ENCODE measurements at regions not wholly inside any gene's neighbourhood (a gene's known extent, or its start where the extent isn't known, plus 50 kb on each side); places are given as distances from the start of the nearest gene placed in this dataset.
A peak's percentile ranks its signal among the peaks of the same experiment; 100 is the strongest.

DNA sequence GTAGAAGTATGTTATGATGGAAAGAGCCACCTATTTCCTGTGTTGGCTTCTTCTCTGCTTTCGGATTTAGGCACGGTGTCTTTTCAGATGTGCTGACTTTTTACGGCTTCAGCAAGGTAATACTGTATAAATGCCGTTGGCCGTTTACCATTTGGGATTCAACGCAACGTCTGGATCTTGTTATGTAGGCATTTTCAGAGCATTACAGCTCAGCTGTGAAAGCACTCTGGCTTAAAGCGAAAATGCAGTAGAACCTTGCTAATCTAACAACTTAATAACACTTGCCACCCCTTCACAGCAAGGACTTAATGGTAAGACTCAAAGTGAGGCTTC lies 229.9 kb downstream of the EFCAB11 start:
- no peak for TF ChIP-seq CTCF (IDR thresholded peaks at IDR 0.05)
- Histone ChIP-seq H3K9me3 (no peaks in the 10 kb centered on the region), H3K27ac (no peak overlapping the region), H3K4me1 (peaks cover 0 to 22% (median 7%) of the 10 kb centered on the region in 4 donors), H3K36me3 (no peaks in the 10 kb centered on the region), H3K27me3 (no peaks in the 10 kb centered on the region), H3K4me3 (peak overlapping the region in 1 of 4 donors; percentile 2)
- no peak for DNase-seq (ENCODE audit: low spot score in 2 of 2)
- WGBS, 2 donors: 59 to 60% methylated on average over 8 of the region's 8 CpGs

DNA sequence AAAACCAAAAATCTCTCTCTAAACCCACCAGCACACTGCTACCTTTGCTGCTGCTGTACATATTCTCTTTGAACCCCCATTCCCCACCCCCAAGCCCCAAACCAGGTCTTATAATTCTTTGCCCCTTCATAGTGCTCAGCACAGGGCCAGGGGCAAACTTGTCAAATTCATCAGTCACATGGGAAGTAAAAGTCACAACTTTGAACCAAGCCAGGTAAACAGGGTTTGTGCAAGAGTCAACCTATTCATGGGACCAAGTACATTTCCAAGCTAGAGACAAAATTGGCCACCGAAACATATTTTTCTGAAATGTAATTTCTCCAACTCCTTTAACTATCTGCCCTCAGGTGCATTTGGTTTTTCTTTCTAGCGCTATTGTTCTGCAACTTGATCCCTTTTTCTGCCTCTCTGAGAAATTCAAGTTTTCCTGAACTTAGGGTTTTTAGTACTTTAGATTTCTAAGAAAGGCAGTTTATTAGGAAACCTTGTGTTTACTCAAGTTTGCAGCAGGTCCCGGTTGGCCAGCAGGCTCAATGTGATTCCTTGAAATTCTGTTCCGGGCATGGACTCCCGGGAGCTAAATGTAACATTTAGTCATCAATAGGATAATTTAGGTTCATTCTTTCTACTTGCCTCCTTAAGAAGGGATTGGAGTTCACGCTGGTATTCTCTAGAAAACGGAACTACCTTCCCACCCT lies 230.5 kb downstream of the EFCAB11 start:
- DNase-seq (ENCODE audit: low spot score in 2 of 2): no peak
- Histone ChIP-seq H3K27ac (no peak overlapping the region), H3K36me3 (no peaks in the 10 kb centered on the region), H3K4me1 (peaks cover 0 to 25% (median 7%) of the 10 kb centered on the region in 4 donors), H3K9me3 (no peaks in the 10 kb centered on the region), H3K4me3 (peak overlapping the region in 1 of 4 donors; percentile 2), H3K27me3 (no peaks in the 10 kb centered on the region)
- TF ChIP-seq CTCF (IDR thresholded peaks at IDR 0.05): no peak
- TF ChIP-seq EP300 (IDR thresholded peaks at IDR 0.05): no peak
- WGBS, 2 donors: 46 to 53% methylated on average over 7 of the region's 7 CpGs

- Histone ChIP-seq H3K27me3 (no peaks in the 10 kb centered on the region), H3K9me3 (no peaks in the 10 kb centered on the region), H3K4me1 (peaks cover 0 to 25% (median 7%) of the 10 kb centered on the region in 4 donors), H3K4me3 (no peak overlapping the region), H3K27ac (peak overlapping the region in 1 of 4 donors; percentile 39), H3K36me3 (no peaks in the 10 kb centered on the region)
- no peak for TF ChIP-seq CTCF (IDR thresholded peaks at IDR 0.05)
- TF ChIP-seq EP300 (IDR thresholded peaks at IDR 0.05): no peak
- no peak for TF ChIP-seq POLR2A (IDR thresholded peaks at IDR 0.05)
- no peak for DNase-seq (ENCODE audit: low spot score in 2 of 2)
- 84 to 89% methylated on average over 6 of the region's 6 CpGs for WGBS, 2 donors
Measured at GRCh38 chr14:89721956-89722355, 232.6 kb downstream of the EFCAB11 start.

GRCh38 chr14:89720741-89721729 lies 233.5 kb downstream of the EFCAB11 start:
- H3K27ac ChIP-seq: peak overlapping the region in 3 of 4 donors; percentile 39 to 52 (median 41)
- H3K36me3 ChIP-seq: no peaks in the 10 kb centered on the region
- peak in 1 of 2 donors; percentile 14 for DNase-seq (ENCODE audit: low spot score in 2 of 2)
- TF ChIP-seq EP300 (IDR thresholded peaks at IDR 0.05): peak in 1 of 2 donors; percentile 75
- no peak for TF ChIP-seq CTCF (IDR thresholded peaks at IDR 0.05)
- no peak for TF ChIP-seq POLR2A (IDR thresholded peaks at IDR 0.05)
- H3K4me1 ChIP-seq: peaks cover 0 to 25% (median 7%) of the 10 kb centered on the region in 4 donors
- no peaks in the 10 kb centered on the region for H3K9me3 ChIP-seq
- WGBS, 2 donors: 57 to 67% methylated on average over 11 of the region's 11 CpGs
- H3K4me3 ChIP-seq: no peak overlapping the region
- H3K27me3 ChIP-seq: no peaks in the 10 kb centered on the region

Data from tibial nerve (tissue), 4 donors.